Suprapubic skin (tissue), 4 donors: ENCODE measurements at regions not wholly inside any gene's neighbourhood (a gene's known extent, or its start where the extent isn't known, plus 50 kb on each side); places are given as distances from the start of the nearest gene placed in this dataset.

ENCODE experiments used
- DNase-seq, 2 donors: peaks; one replicate each; pipeline ENCODE4 v3.0.0-alpha.2; 2019; ENCODE audit warnings: low spot score in 2 of 2
- H3K27ac ChIP-seq: fragments of 200-600 bp; sonication (generic); one replicate; pipeline ENCODE4 v1.5.1; 2019
- H3K27me3 ChIP-seq: fragments of 200-600 bp; sonication (generic); one replicate; pipeline ENCODE4 v1.5.1; 2019
- H3K36me3 ChIP-seq: fragments of 200-600 bp; sonication (generic); one replicate; pipeline ENCODE4 v1.5.1; 2019
- H3K4me1 ChIP-seq: fragments of 200-600 bp; sonication (generic); one replicate; pipeline ENCODE4 v1.5.1; 2019
- H3K4me3 ChIP-seq: fragments of 200-600 bp; sonication (generic); one replicate; pipeline ENCODE4 v1.5.1; 2019; ENCODE audit warnings: mild to moderate bottlenecking
- H3K9me3 ChIP-seq: fragments of 200-600 bp; sonication (generic); one replicate; pipeline ENCODE4 v1.5.1; 2019
- CTCF ChIP-seq, 2 donors: fragments of 200-600 bp in 1 of 2; fragments of 450-650 bp in 1 of 2; sonication (generic) in 1 of 2; IDR thresholded peaks; one replicate each; pipeline ENCODE4 v1.5.1; 2016 to 2019; ENCODE audit warnings: antibody characterized with exemption in 2 of 2, mild to moderate bottlenecking in 1 of 2, moderate library complexity in 1 of 2
- EP300 ChIP-seq: sonication (generic); formaldehyde crosslinking; IDR thresholded peaks from one replicate; pipeline ENCODE4 v1.6.1; 2017; ENCODE audit warnings: antibody characterized with exemption
- POLR2A ChIP-seq, 2 donors: fragments of 450-650 bp; IDR thresholded peaks; one replicate each; pipeline ENCODE4 v1.6.1; 2017; ENCODE audit warnings: antibody characterized with exemption in 2 of 2, mild to moderate bottlenecking in 2 of 2, moderate library complexity in 2 of 2
- POLR2AphosphoS5 ChIP-seq, 3 donors: sonication (generic); formaldehyde crosslinking; IDR thresholded peaks; one replicate each; pipeline ENCODE4 v1.6.1; 2017; ENCODE audit warnings: antibody characterized with exemption in 3 of 3
- WGBS: methylation state at CpG from one replicate; pipeline ENCODE4 v1.1.5; 2018; 5-methylcytosine and 5-hydroxymethylcytosine counted together

DNA sequence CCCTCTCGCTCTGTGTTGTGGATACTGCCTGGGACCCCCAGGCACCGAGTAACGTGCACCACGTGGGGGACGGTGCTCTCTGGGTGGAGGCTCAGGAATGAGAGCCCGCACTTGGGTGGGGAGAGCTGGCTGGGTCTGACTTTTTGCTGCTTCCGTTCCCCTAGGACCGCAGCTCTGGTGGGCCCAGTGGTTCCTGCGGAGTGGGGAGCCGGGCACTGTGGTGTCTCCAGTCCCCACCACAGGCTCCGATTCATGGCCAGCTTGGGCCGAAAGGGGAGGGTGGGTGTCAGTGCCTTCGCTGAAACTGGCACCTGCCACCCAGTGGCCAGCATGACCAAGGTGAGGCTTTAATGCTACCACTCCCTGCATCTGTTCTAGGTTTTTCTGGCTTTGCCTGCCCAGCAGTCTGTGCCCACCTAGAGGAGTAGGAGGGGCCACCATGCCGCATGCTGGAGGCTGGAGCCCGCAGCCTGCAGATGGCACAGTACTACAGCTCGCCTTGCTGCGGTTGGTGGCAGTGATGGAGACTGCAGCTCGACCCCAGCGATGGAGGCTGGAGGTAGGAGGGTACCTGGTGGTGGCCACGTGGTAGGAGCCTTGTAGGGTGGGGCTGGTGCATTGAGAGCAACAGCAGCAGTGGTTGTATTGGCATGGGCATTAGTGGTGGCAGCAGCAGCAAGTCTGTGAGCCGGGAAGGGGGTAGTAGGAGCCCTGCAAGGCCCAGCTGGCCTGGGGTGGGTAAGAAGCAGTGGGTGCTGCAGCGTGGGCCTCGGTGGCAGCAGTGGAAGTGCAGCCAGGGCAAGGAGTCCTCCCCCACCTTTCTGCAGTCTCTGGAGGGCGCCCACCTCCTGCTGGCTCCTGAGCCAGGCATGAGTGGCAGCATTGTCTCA lies 118.8 kb upstream of the VPREB1 start:
- no peak overlapping the region for H3K27ac ChIP-seq
- no peak for DNase-seq
- TF ChIP-seq POLR2A (IDR thresholded peaks at IDR 0.05) (no peak), CTCF (IDR thresholded peaks at IDR 0.05) (no peak), POLR2AphosphoS5 (IDR thresholded peaks at IDR 0.05) (no peak), EP300 (no peak)
- H3K36me3 ChIP-seq: no peaks in the 10 kb centered on the region
- no peaks in the 10 kb centered on the region for H3K4me1 ChIP-seq
- peaks cover 34% of the 10 kb centered on the region for H3K27me3 ChIP-seq
- no peaks in the 10 kb centered on the region for H3K9me3 ChIP-seq
- no peak overlapping the region for H3K4me3 ChIP-seq
- 82% methylated on average over 17 of the region's 24 CpGs for WGBS

DNA sequence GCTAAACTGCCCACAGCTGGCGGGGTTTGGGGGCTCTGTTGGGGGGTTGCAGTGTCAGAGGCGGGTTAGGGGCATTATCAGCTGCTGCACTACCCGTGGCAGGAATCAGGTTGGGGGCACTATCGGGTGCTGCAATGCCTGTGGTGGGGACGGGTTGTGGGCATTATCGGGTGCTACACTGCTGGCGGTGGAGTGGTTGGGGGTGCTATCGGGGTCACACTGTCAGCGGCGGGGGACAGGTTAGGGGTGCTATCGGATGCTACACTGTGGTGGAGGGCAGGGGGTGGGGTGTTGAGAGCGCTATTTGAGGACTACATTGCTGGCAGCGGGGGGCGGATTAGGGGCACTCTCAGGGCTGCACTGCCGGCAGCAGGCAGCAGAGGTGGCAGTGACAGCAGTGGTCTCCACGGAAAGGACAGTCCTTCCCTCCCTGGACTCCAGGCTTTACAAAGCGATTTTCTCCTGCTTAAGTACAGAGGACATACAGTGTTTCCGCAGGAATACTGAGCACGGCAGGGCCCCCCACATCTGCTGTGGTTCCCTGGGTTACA lies 119.5 kb upstream of the VPREB1 start:
- no peak overlapping the region for H3K4me3 ChIP-seq
- TF ChIP-seq POLR2A (IDR thresholded peaks at IDR 0.05) (no peak), POLR2AphosphoS5 (IDR thresholded peaks at IDR 0.05) (no peak)
- H3K36me3 ChIP-seq: no peaks in the 10 kb centered on the region
- peaks cover 37% of the 10 kb centered on the region for H3K27me3 ChIP-seq
- H3K27ac ChIP-seq: no peak overlapping the region
- no peaks in the 10 kb centered on the region for H3K9me3 ChIP-seq
- 91% methylated on average over 17 of the region's 19 CpGs for WGBS
- H3K4me1 ChIP-seq: no peaks in the 10 kb centered on the region
- DNase-seq: no peak

DNA sequence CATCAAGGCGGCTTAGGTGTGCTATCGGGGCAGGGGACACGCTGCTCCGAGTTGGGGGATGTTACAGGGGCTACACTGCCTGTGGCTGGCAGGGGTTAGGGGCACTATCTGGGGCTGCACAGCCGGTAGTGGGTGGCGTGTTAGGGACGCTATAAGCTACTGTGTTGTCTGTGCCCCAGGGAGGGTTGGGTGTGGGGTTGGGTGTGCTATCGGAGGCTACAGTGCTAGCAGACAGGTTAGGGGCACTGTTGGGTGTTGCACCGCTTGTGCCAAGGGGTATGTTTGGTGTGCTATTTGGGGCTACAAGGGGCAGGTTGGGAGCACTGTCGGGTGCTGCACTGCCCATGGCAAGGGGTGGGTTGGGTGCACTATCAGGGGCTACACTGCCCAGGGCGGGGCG lies 120.2 kb upstream of the VPREB1 start:
- no peak for DNase-seq
- Histone ChIP-seq H3K27me3 (peaks cover 42% of the 10 kb centered on the region), H3K9me3 (no peaks in the 10 kb centered on the region), H3K4me1 (no peaks in the 10 kb centered on the region), H3K27ac (no peak overlapping the region), H3K4me3 (no peak overlapping the region), H3K36me3 (no peaks in the 10 kb centered on the region)
- WGBS: 90% methylated on average over 12 of the region's 12 CpGs
- TF ChIP-seq EP300: no peak
- no peak for TF ChIP-seq CTCF (IDR thresholded peaks at IDR 0.05)
- TF ChIP-seq POLR2AphosphoS5 (IDR thresholded peaks at IDR 0.05): no peak
- no peak for TF ChIP-seq POLR2A (IDR thresholded peaks at IDR 0.05)

DNA sequence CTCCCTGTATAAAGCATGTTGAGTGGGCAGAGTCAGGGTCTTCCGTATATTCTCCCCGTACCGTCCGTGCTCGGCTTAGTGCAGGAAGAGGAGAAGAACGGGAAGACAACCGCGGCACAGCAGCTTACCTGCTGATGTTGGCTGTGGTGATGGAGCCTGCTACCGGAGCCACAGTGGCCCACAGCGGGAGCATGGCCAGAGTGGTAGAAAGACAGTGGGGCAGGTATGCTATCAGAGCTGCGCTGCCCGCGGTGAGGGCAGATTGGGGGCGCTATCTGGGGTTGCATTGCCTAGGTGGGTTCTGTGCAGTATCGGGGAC lies 120.7 kb upstream of the VPREB1 start:
- H3K4me1 ChIP-seq: no peaks in the 10 kb centered on the region
- H3K27me3 ChIP-seq: peaks cover 47% of the 10 kb centered on the region
- TF ChIP-seq EP300 (no peak), POLR2A (IDR thresholded peaks at IDR 0.05) (no peak), POLR2AphosphoS5 (IDR thresholded peaks at IDR 0.05) (no peak)
- no peak overlapping the region for H3K27ac ChIP-seq
- DNase-seq: no peak
- H3K4me3 ChIP-seq: no peak overlapping the region
- H3K9me3 ChIP-seq: no peaks in the 10 kb centered on the region
- H3K36me3 ChIP-seq: no peaks in the 10 kb centered on the region
- 91% methylated on average over 15 of the region's 15 CpGs for WGBS

DNA sequence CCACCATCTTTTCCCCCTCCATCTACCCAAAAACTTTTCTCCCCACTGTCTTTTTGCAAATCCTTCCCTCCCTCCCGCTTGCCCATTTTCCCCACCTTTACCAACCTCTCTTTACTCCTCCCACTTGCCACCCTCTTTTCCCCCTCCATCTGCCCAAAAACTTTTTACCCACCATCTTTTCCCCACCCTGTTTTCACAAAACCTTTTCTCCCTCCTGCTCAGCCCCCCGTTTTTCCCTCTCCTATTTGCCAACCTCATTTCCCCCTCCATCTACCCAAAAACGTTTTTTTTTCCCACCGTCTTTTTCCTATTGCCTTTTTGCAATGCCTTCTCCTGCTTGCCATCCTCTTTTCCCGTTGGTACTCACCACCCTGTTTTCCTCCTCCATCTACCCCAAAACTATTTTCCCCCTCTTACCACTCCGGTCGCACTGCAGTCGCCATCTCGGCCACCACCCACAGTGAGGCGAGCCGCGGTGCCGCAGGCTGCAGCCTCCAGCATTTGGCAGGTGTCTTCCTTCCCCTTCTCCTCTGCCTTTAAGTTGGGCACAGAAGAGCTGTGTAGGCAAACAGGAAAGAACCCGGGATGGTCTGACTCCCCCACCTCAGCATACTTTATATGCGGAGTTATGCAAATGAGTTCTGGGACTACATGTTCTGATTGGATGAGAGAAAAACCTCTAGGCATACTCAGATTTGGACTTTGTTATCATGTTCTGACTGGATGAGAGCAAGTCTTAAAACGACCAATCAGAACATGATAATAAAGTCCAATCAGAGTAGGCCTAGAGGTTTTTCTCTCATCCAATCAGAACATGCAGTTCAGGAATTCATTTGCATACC lies 121.2 kb upstream of the VPREB1 start:
- H3K9me3 ChIP-seq: no peaks in the 10 kb centered on the region
- no peaks in the 10 kb centered on the region for H3K36me3 ChIP-seq
- WGBS: 76% methylated on average over 16 of the region's 16 CpGs
- H3K27ac ChIP-seq: no peak overlapping the region
- H3K4me3 ChIP-seq: no peak overlapping the region
- peaks cover 52% of the 10 kb centered on the region for H3K27me3 ChIP-seq
- no peaks in the 10 kb centered on the region for H3K4me1 ChIP-seq
- no peak for TF ChIP-seq EP300
- no peak for TF ChIP-seq POLR2A (IDR thresholded peaks at IDR 0.05)
- TF ChIP-seq POLR2AphosphoS5 (IDR thresholded peaks at IDR 0.05): no peak
- no peak for TF ChIP-seq CTCF (IDR thresholded peaks at IDR 0.05)
- no peak for DNase-seq
